ENCODE measurements at regions not wholly inside any gene's neighbourhood (a gene's known extent, or its start where the extent isn't known, plus 50 kb on each side); places are given as distances from the start of the nearest gene placed in this dataset.

GRCh38 chr6:41404182-41404845 lies 68.9 kb downstream of the NCR2 start:
- DNase-seq, result peak; percentile 38

GRCh38 chr6:41405941-41406727 lies 70.7 kb downstream of the NCR2 start:
- DNase-seq, result no peak

- DNase-seq, result no peak
These were observed 71.5 kb downstream of the NCR2 start for GRCh38 chr6:41406728-41407489.

- peak; percentile 11 for DNase-seq
These were observed 73.2 kb downstream of the NCR2 start for GRCh38 chr6:41408576-41408975.

GRCh38 chr6:41408982-41409381 lies 73.6 kb downstream of the NCR2 start:
- no peak for DNase-seq

- DNase-seq, result no peak
These were observed 74.1 kb downstream of the NCR2 start for GRCh38 chr6:41409489-41409888.

GRCh38 chr6:41411961-41412360 lies 76.6 kb downstream of the NCR2 start:
- DNase-seq, result no peak

- DNase-seq, result no peak
These were observed 77.8 kb downstream of the NCR2 start for GRCh38 chr6:41413250-41413649.

- DNase-seq, result no peak
These were observed 81.1 kb downstream of the NCR2 start for GRCh38 chr6:41416501-41416837.

GRCh38 chr6:41418741-41419140 lies 83.3 kb downstream of the NCR2 start:
- DNase-seq, result no peak

- DNase-seq, result no peak
These were observed 84.0 kb downstream of the NCR2 start for GRCh38 chr6:41419385-41419784.

GRCh38 chr6:41420186-41420585 lies 84.8 kb downstream of the NCR2 start:
- DNase-seq, result no peak

GRCh38 chr6:41422161-41422560 lies 86.8 kb downstream of the NCR2 start:
- DNase-seq, result no peak

- DNase-seq, result no peak
These were observed 87.6 kb downstream of the NCR2 start for GRCh38 chr6:41423002-41423401.

- peak; percentile 67 for DNase-seq
These were observed 89.1 kb downstream of the NCR2 start for GRCh38 chr6:41424370-41425058.

GRCh38 chr6:41425511-41425910 lies 90.1 kb downstream of the NCR2 start:
- no peak for DNase-seq

GRCh38 chr6:41426438-41426851 lies 91.0 kb downstream of the NCR2 start:
- DNase-seq, result no peak

GRCh38 chr6:41426888-41427641 lies 91.7 kb downstream of the NCR2 start:
- no peak for DNase-seq

- no peak for DNase-seq
These were observed 92.4 kb downstream of the NCR2 start for GRCh38 chr6:41427642-41428335.

GRCh38 chr6:41428336-41428995 lies 93.1 kb downstream of the NCR2 start:
- DNase-seq, result peak; percentile 45

GRCh38 chr6:41428996-41429421 lies 93.6 kb downstream of the NCR2 start:
- DNase-seq, result no peak

Data from skin of body (tissue), 1 donor.